Activated naive CD4-positive, alpha-beta T cell treated with anti-CD3 and anti-CD28 coated beads, Interleukin-2, amount 50 U/mL, for 72 hours (primary cell): ENCODE measurements at regions not wholly inside any gene's neighbourhood (a gene's known extent, or its start where the extent isn't known, plus 50 kb on each side); places are given as distances from the start of the nearest gene placed in this dataset.

Source experiments
- ATAC-seq, 2 donors: fragments of 150-1000 bp; cut with Tn5 transposase; 2 replicates each; pipeline ENCODE4 v1.10.0; 2021; ENCODE audit warnings: mild to moderate bottlenecking in 2 of 2, moderate library complexity in 2 of 2
- DNase-seq, 2 donors: peaks; one replicate each; pipeline ENCODE4 v3.0.0; 2021 to 2022; ENCODE audit warnings: low spot score in 2 of 2
- H3K27ac Mint-ChIP-seq, 2 donors: one replicate each; pipeline ENCODE4 v1.8.0; 2022; ENCODE audit warnings: mild to moderate bottlenecking in 2 of 2, mixed read lengths in 2 of 2
- H3K36me3 Mint-ChIP-seq, 2 donors: one replicate each; pipeline ENCODE4 v1.8.0; 2022; ENCODE audit warnings: mixed read lengths in 2 of 2
- H3K9me3 Mint-ChIP-seq, 2 donors: one replicate each; pipeline ENCODE4 v1.8.0; 2022; ENCODE audit warnings: mixed read lengths in 2 of 2

- Mint-ChIP-seq H3K27ac (no peak overlapping the region), H3K9me3 (no peaks in the 10 kb centered on the region), H3K36me3 (no peaks in the 10 kb centered on the region)
- no peak for DNase-seq
- ATAC-seq: no peak
These were observed 352.8 kb upstream of the GYPC start for GRCh38 chr2:126303113-126303512.

- H3K36me3 Mint-ChIP-seq: no peaks in the 10 kb centered on the region
- ATAC-seq: no peak
These were observed 351.8 kb upstream of the GYPC start for GRCh38 chr2:126304154-126304553.

GRCh38 chr2:126306539-126306938 lies 349.4 kb upstream of the GYPC start:
- DNase-seq: no peak
- H3K36me3 Mint-ChIP-seq: no peaks in the 10 kb centered on the region
- H3K27ac Mint-ChIP-seq: no peak overlapping the region
- H3K9me3 Mint-ChIP-seq: no peaks in the 10 kb centered on the region
- no peak for ATAC-seq

More at GRCh38 chr2:126304154-126304553, 351.8 kb upstream of the GYPC start:
- no peaks in the 10 kb centered on the region for H3K9me3 Mint-ChIP-seq
- no peak for DNase-seq
- H3K27ac Mint-ChIP-seq: no peak overlapping the region

GRCh38 chr2:126307740-126308139 lies 348.2 kb upstream of the GYPC start:
- H3K9me3 Mint-ChIP-seq: no peaks in the 10 kb centered on the region
- ATAC-seq (no peak), DNase-seq (no peak)
- no peak overlapping the region for H3K27ac Mint-ChIP-seq
- no peaks in the 10 kb centered on the region for H3K36me3 Mint-ChIP-seq

- DNase-seq (no peak), ATAC-seq (no peak)
- H3K9me3 Mint-ChIP-seq: no peaks in the 10 kb centered on the region
- H3K36me3 Mint-ChIP-seq: no peaks in the 10 kb centered on the region
- no peak overlapping the region for H3K27ac Mint-ChIP-seq
These were observed 346.8 kb upstream of the GYPC start for GRCh38 chr2:126309185-126309584.

GRCh38 chr2:126312579-126312978 lies 343.4 kb upstream of the GYPC start:
- H3K36me3 Mint-ChIP-seq: no peaks in the 10 kb centered on the region
- no peaks in the 10 kb centered on the region for H3K9me3 Mint-ChIP-seq
- no peak for ATAC-seq
- no peak for DNase-seq
- H3K27ac Mint-ChIP-seq: no peak overlapping the region

- Mint-ChIP-seq H3K27ac (no peak overlapping the region), H3K9me3 (no peaks in the 10 kb centered on the region), H3K36me3 (no peaks in the 10 kb centered on the region)
- no peak for ATAC-seq
- DNase-seq: no peak
These were observed 340.1 kb upstream of the GYPC start for GRCh38 chr2:126315828-126316227.

- Mint-ChIP-seq H3K27ac (no peak overlapping the region), H3K9me3 (no peaks in the 10 kb centered on the region), H3K36me3 (no peaks in the 10 kb centered on the region)
- ATAC-seq: peak in 1 of 2 donors; percentile 48
- no peak for DNase-seq
These were observed 338.0 kb upstream of the GYPC start for GRCh38 chr2:126317790-126318431.

GRCh38 chr2:126322342-126322741 lies 333.6 kb upstream of the GYPC start:
- no peak for DNase-seq
- H3K9me3 Mint-ChIP-seq: no peaks in the 10 kb centered on the region
- peak in 1 of 2 donors; percentile 64 for ATAC-seq
- no peaks in the 10 kb centered on the region for H3K36me3 Mint-ChIP-seq
- no peak overlapping the region for H3K27ac Mint-ChIP-seq

GRCh38 chr2:126325202-126325601 lies 330.8 kb upstream of the GYPC start:
- DNase-seq (no peak), ATAC-seq (no peak)
- H3K27ac Mint-ChIP-seq: no peak overlapping the region
- H3K9me3 Mint-ChIP-seq: peaks cover 0 to under 1% of the 10 kb centered on the region in 2 donors
- peaks cover 0 to under 1% of the 10 kb centered on the region in 2 donors for H3K36me3 Mint-ChIP-seq

- peaks cover 20 to 24% of the 10 kb centered on the region in 2 donors for H3K9me3 Mint-ChIP-seq
- DNase-seq: no peak
- peaks cover 7 to 18% of the 10 kb centered on the region in 2 donors for H3K36me3 Mint-ChIP-seq
- no peak for ATAC-seq
- no peak overlapping the region for H3K27ac Mint-ChIP-seq
These were observed 326.8 kb upstream of the GYPC start for GRCh38 chr2:126329173-126329572.

GRCh38 chr2:126342457-126342856 lies 313.5 kb upstream of the GYPC start:
- DNase-seq (no peak), ATAC-seq (no peak)
- no peaks in the 10 kb centered on the region for H3K9me3 Mint-ChIP-seq
- no peak overlapping the region for H3K27ac Mint-ChIP-seq
- no peaks in the 10 kb centered on the region for H3K36me3 Mint-ChIP-seq

GRCh38 chr2:126343136-126343535 lies 312.8 kb upstream of the GYPC start:
- no peaks in the 10 kb centered on the region for H3K9me3 Mint-ChIP-seq
- DNase-seq: no peak
- no peak for ATAC-seq
- no peak overlapping the region for H3K27ac Mint-ChIP-seq
- H3K36me3 Mint-ChIP-seq: no peaks in the 10 kb centered on the region

- Mint-ChIP-seq H3K9me3 (no peaks in the 10 kb centered on the region), H3K36me3 (no peaks in the 10 kb centered on the region), H3K27ac (no peak overlapping the region)
- ATAC-seq (peak in 1 of 2 donors; percentile 54), DNase-seq (no peak)
These were observed 311.5 kb upstream of the GYPC start for GRCh38 chr2:126344493-126344892.

- Mint-ChIP-seq H3K27ac (no peak overlapping the region), H3K36me3 (no peaks in the 10 kb centered on the region), H3K9me3 (no peaks in the 10 kb centered on the region)
- no peak for DNase-seq
- no peak for ATAC-seq
These were observed 310.3 kb upstream of the GYPC start for GRCh38 chr2:126345691-126346090.

- Mint-ChIP-seq H3K27ac (no peak overlapping the region), H3K36me3 (no peaks in the 10 kb centered on the region), H3K9me3 (no peaks in the 10 kb centered on the region)
- no peak for DNase-seq
- ATAC-seq: no peak
These were observed 299.3 kb upstream of the GYPC start for GRCh38 chr2:126356631-126357030.

- Mint-ChIP-seq H3K9me3 (no peaks in the 10 kb centered on the region), H3K36me3 (no peaks in the 10 kb centered on the region), H3K27ac (no peak overlapping the region)
- ATAC-seq (no peak), DNase-seq (no peak)
These were observed 297.8 kb upstream of the GYPC start for GRCh38 chr2:126358122-126358521.

GRCh38 chr2:126359494-126359893 lies 296.5 kb upstream of the GYPC start:
- Mint-ChIP-seq H3K36me3 (no peaks in the 10 kb centered on the region), H3K9me3 (no peaks in the 10 kb centered on the region), H3K27ac (no peak overlapping the region)
- DNase-seq (peak in 1 of 2 donors; percentile 22), ATAC-seq (peak in 1 of 2 donors; percentile 40)
